NCI-H1105 treated with DMSO at 0.1 percent for 48 hours (cell line): ENCODE measurements at regions not wholly inside any gene's neighbourhood (a gene's known extent, or its start where the extent isn't known, plus 50 kb on each side); places are given as distances from the start of the nearest gene placed in this dataset.

Experiments
- DNase-seq: peaks from one replicate; lab custom pipeline; 2025; lab: John Stamatoyannopoulos, UW

DNA sequence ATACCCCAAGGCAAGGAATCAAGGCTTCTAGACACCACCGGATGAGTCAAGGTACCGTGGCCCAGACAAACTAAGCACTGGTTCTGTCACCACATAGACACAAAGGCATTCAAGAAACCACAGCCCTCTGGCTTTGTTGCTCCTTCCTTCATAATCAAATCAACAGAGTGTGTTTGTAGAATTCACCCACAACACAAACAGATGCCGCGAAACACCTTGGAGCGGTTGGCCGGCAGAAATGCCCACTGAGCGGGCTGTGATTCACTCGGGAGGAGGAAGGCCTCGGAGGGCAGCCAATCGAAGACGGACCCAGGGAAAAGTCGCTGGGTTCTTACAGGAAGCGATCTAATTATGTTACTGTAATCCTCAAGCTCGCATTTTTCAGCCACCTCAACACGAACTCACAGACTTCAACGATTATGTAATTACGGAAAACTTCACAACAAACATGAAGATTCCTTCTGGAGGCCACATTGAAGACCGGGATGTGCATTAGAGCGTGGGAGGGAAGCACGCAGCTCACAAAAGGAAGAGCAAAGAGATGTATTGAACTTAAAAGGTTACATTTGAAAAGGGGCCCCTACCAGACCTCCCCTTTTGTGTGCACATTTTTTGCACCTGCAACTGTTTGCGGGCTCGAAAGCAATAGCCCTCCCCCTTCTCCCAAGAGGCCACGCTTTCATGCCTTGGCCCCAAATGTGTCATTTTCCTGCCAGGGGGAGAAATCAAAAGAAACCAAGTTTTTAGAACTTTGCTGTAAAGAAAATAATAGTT lies 184.7 kb upstream of the PREP start:
- DNase-seq = no peak

- DNase-seq = no peak
Observed at GRCh38 chr6:105578179-105578707, 175.4 kb upstream of the PREP start.

- no peak for DNase-seq
Observed at GRCh38 chr6:105573556-105573955, 170.7 kb upstream of the PREP start.

GRCh38 chr6:105573138-105573537 lies 170.3 kb upstream of the PREP start:
- no peak for DNase-seq

DNA sequence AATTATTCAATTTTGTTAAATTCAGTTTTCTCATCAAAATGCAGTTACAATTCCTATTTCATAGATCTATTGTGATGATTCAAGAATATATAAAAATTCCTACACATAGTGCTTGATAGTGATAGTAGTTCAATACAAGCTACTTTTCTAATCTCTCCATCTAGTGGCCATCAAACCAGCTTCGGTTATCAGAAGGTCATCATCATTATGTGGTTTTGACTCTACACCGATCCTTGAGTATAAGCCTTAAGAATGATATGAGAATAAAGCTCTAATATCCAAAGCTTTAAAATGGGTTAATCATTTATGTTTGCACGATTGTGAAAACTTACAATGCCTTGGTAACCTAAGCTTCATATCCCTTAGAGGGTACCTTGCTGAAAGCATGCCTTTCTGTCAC lies 167.5 kb upstream of the PREP start:
- DNase-seq = no peak

GRCh38 chr6:105569706-105570105 lies 166.8 kb upstream of the PREP start:
- no peak for DNase-seq

- DNase-seq = no peak
Observed at GRCh38 chr6:105568751-105569150, 165.9 kb upstream of the PREP start.

DNA sequence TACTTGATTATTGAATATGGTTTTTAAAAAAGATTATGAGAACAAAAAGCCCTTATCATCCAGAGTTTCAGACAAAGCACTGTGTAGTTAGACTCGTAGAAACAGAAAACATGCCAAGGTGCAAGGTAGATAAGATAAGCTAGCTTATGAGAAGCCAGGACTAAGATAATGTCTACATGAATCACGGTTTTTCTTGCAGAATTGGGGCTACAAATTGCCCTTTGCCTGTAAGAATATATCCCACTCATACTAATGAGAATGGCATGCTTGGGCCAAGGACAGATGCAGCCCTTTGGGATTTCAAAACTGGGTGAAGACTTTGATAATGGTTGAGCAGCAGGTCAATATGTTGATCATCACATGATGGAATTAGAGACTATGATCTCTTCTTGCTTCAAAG lies 165.3 kb upstream of the PREP start:
- DNase-seq = no peak

- no peak for DNase-seq
Observed at GRCh38 chr6:105567140-105567539, 164.3 kb upstream of the PREP start.

DNA sequence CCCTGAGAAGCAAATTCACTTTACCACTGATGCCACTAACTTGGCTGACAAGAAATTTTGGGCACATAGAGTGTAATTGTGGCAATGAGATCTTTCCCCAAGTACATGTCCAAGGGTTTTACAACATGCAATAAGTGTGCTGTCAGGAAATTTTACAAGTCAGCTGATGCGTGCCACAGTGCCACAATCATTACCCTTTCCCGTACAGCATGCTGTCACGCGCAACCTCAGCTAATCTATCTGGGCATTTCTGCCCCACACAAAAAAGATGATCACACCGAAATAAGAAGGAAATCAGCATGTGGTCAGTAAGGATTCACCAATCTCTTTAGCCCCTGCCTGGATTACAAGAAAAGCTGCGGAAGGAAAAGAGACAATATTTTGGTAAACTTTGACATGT lies 163.6 kb upstream of the PREP start:
- DNase-seq = no peak

DNA sequence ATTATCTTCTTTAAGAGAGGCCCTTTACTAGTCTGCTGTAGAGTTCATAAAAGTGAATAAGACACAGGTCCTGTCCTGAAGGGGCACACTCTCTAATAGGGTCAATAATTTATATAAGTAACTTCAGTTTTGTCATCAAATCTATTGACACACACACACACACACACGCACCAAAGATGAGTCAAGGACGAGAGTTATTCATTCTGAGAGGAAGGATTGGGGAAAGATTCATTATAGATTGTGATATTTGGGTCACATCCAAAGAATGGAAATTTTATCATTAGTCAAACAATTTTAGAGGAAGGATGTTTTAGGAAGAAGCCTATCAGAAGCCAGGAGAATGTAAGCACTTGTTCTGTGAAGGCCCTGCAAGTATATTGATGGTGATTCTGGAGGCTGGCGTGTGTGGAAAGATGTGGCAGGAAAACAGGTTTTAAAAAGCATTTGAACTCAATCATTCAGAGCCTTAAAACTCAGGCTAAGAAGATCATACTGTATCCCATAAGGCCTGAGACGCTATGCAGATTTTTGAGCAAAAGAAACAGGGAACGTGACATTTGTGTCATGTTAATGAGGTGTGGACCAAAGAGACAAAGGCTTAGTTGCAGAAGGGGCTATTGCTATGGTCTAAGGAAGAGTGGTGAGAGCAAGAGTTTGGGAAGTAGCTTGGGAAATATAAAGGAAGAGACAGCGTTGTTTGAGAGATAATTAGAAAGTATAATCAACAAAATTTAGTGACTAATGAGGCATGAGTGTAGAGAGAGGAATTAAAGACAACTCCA lies 161.4 kb upstream of the PREP start:
- DNase-seq = no peak

GRCh38 chr6:105562027-105562426 lies 159.1 kb upstream of the PREP start:
- no peak for DNase-seq

- DNase-seq = no peak
Observed at GRCh38 chr6:105561486-105561885, 158.6 kb upstream of the PREP start.

- DNase-seq = no peak
Observed at GRCh38 chr6:105560611-105561066, 157.8 kb upstream of the PREP start.

GRCh38 chr6:105557291-105557690 lies 154.4 kb upstream of the PREP start:
- no peak for DNase-seq

DNA sequence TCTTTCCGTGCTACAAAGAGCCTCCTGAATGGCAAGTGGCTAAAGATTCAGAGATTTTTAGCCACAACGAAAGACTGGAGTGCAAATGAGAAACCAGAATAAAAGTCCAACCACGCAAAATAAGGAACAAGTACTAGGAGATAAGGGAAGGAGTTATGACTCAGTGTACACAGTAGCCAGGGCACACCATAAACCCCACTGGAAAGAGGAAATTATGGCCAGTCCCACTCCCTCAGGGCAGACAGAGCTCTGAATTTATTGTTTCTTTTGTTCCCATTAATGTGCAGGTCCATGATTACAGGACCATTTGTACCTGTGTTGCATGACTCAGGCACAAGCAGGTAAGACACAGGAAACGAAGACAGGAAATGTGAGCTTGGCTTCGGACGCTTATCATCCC lies 150.3 kb upstream of the PREP start:
- DNase-seq = no peak

DNA sequence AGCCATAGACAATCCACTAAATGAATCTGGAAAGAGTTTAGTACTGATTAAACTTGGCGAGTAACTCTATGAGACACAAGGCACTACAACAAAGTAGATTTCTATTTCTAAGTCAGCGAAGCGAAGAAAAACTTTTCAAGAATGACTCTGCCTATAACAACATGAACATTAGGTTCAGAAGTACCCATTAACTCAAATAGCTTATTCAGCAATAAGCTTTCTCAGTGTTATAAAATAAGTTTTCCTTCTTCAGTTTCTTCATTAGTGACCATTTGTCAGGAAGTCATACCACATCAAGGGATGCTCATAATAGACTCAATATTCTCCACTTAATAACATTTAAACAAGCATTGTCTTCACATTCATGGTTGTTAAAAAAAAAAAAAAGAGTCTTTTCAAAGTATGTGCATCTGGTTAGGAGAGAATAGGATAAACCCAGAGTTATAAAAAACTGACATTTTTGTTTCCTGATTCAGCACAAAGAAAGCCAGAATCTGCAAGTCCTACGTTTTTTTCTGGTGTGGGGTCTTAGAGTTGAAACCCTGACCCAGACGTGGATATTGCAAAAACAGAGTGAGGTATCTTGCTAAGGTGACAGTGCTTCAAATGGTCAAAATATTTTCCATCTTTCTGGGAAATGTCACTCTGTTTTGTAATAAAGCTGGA lies 148.2 kb upstream of the PREP start:
- no peak for DNase-seq

DNA sequence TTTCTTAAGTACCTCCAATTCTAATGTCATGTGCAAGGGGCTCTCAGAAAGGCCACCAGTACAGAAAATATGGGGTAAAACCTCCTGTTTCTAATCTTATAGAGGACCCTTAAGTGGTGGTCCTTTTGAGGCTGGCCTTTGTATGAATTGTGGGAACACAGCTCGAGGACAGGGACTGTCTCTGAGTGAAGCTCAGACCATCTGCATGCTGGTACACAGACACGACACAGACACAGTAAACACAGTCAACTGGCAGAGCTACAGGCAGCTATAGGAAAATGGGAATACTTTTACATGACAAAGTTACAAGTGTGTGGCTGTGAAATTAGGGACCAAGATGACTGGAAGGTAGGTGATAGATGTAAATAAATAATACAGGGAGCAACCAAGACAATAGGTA lies 143.9 kb upstream of the PREP start:
- no peak for DNase-seq

DNA sequence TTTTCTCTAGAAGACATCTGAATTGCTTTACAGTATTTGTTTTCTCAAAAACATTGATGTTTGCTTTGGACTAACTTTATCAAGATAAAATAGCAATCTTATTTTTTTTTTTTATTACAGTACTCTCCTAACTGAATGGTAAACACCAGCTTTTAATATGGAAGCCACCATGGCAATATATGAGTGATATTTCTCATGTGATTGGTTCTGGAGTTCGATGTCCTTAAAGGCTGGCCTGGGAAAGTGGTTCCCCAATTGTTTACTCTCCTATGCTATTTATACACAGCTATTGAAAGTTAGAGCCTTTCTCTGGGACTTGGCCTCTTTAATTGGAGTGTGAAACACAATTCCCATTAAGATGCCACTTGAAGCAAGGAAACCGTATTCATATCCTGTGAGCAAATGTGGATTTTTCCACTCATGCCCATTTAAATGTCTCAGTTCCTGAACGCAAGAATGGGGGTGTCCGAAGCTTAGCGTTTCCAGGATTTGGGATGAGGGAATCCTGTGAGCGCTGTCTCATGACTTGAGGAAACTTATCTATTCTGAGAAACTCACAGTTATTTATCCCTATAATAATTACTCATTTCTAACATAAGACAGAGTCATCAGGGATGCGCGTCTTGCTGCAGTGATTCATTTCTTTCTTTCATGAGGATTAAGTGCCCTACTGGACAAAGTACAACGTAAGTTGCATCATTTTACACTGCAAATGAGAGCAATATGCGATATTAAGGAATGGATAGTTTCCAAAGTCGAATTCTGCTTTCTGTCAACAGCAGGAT lies 143.3 kb upstream of the PREP start:
- peak; percentile 13 for DNase-seq

DNA sequence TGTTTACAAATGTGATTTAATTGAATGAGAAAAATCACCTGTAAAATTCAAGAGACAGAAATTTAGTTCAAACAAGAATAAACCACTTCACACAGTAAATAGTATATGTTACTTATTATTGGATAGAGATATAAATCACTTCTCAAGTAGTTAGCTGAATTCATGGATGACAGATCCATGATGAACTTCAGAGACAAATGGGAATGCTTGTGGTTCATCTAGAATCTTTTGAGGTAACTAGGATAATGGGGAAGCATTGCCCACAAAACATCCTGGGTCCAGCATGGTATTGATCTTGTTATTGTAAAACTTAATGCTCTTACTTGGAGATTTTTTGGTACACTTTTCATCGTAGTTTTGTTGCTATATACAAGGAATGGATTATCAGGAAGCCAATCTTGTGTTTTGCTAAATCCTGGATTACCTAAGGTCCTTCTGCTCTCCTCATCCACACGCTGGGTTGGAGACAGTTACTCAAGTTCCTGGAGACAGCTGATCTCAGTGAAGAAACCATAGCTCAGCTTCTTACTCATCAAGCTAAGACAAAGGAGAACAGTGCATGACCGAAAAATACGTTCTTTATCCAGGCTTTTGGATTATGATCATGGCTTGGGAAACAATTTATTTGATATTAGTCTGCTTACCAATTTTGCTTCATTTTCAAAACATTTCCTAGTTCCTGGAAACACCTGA lies 142.5 kb upstream of the PREP start:
- no peak for DNase-seq

GRCh38 chr6:105539911-105540310 lies 137.0 kb upstream of the PREP start:
- no peak for DNase-seq
